GM18861 (cell line): ENCODE measurements at regions not wholly inside any gene's neighbourhood (a gene's known extent, or its start where the extent isn't known, plus 50 kb on each side); places are given as distances from the start of the nearest gene placed in this dataset.

Experiments
- ATAC-seq: cut with Tn5 transposase; IDR thresholded peaks from one replicate; pipeline ENCODE4 v1.9.1; 2021; ENCODE audit not compliant: unreplicated experiment

GRCh38 chr2:21427606-21428005 is 303.8 kb downstream of the TDRD15 start:
- ATAC-seq = no peak

GRCh38 chr2:21428754-21429153 is 305.0 kb downstream of the TDRD15 start:
- no peak for ATAC-seq

GRCh38 chr2:21429747-21430146 is 306.0 kb downstream of the TDRD15 start:
- ATAC-seq = no peak

GRCh38 chr2:21431078-21431477 is 307.3 kb downstream of the TDRD15 start:
- ATAC-seq = no peak

- peak; percentile 86 for ATAC-seq
Measured at GRCh38 chr2:21438949-21439348, 315.2 kb downstream of the TDRD15 start.

- no peak for ATAC-seq
Measured at GRCh38 chr2:21441442-21441841, 317.7 kb downstream of the TDRD15 start.

- ATAC-seq = no peak
Measured at GRCh38 chr2:21443494-21444105, 319.8 kb downstream of the TDRD15 start.

GRCh38 chr2:21449881-21450280 is 326.1 kb downstream of the TDRD15 start:
- ATAC-seq = no peak

- no peak for ATAC-seq
Measured at GRCh38 chr2:21451403-21451802, 327.6 kb downstream of the TDRD15 start.

- ATAC-seq = no peak
Measured at GRCh38 chr2:21452263-21452662, 328.5 kb downstream of the TDRD15 start.

GRCh38 chr2:21452678-21453077 is 328.9 kb downstream of the TDRD15 start:
- no peak for ATAC-seq

- ATAC-seq = no peak
Measured at GRCh38 chr2:21453723-21454450, 330.1 kb downstream of the TDRD15 start.

GRCh38 chr2:21454839-21455238 is 331.1 kb downstream of the TDRD15 start:
- ATAC-seq = no peak

- no peak for ATAC-seq
Measured at GRCh38 chr2:21461754-21462240, 338.0 kb downstream of the TDRD15 start.

GRCh38 chr2:21466341-21466927 is 342.7 kb downstream of the TDRD15 start:
- ATAC-seq = no peak

GRCh38 chr2:21467280-21467818 is 343.6 kb downstream of the TDRD15 start:
- ATAC-seq = no peak

- ATAC-seq = no peak
Measured at GRCh38 chr2:21467910-21468309, 344.1 kb downstream of the TDRD15 start.

GRCh38 chr2:21468624-21469023 is 344.9 kb downstream of the TDRD15 start:
- no peak for ATAC-seq

GRCh38 chr2:21469158-21469557 is 345.4 kb downstream of the TDRD15 start:
- ATAC-seq = no peak

GRCh38 chr2:21469564-21469963 is 345.8 kb downstream of the TDRD15 start:
- no peak for ATAC-seq

- ATAC-seq = no peak
Measured at GRCh38 chr2:21480162-21480561, 356.4 kb downstream of the TDRD15 start.

GRCh38 chr2:21484643-21485042 is 360.9 kb downstream of the TDRD15 start:
- no peak for ATAC-seq
